IMR-90 (cell line): ENCODE measurements at regions not wholly inside any gene's neighbourhood (a gene's known extent, or its start where the extent isn't known, plus 50 kb on each side); places are given as distances from the start of the nearest gene placed in this dataset.

Source experiments
- ATAC-seq: fragments of 200-7000 bp; cut with Tn5 transposase; 2 replicates; pipeline ENCODE4 v1.9.1; 2020; ENCODE audit warnings: low read depth, mild to moderate bottlenecking, moderate library complexity
- BruUV-seq: library from RNA; stranded (reverse); fragments of 400-500 nt; replicated peaks from 2 replicates; lab custom pipeline; 2021; lab: Mats Ljungman, UMichigan
- CTCF ChIA-PET: fragments of 300-600 bp; formaldehyde crosslinking; extraction: SDS; loops from one replicate; lab custom pipeline; 2021; ENCODE audit warnings: antibody characterized with exemption; lab: Yijun Ruan, JAX
- POLR2A ChIA-PET: fragments of 300-600 bp; sonication (Branson Sonifier 250); formaldehyde crosslinking; loops from one replicate; lab custom pipeline; 2022; ENCODE audit warnings: antibody characterized with exemption; ENCODE audit not compliant: unreplicated experiment; lab: Charles Lee
- DNase-seq: peaks from one replicate; pipeline ENCODE4 v3.0.0; 2013
- H2AFZ ChIP-seq: replicated peaks from 2 replicates; pipeline ENCODE3; 2013; ENCODE audit warnings: low read length, mild to moderate bottlenecking; ENCODE audit not compliant: poor library complexity
- H2AK5ac ChIP-seq: 2 replicates; pipeline ENCODE4 v1.6.1; 2013; ENCODE audit warnings: low read depth, low read length, inconsistent platforms
- H2AK9ac ChIP-seq: replicated peaks from 2 replicates; pipeline ENCODE3; 2013; ENCODE audit warnings: mild to moderate bottlenecking, low read depth, low read length, moderate library complexity; ENCODE audit not compliant: poor library complexity
- H2BK120ac ChIP-seq: 2 replicates; pipeline ENCODE4 v1.6.1; 2013; ENCODE audit warnings: low read depth, low read length, inconsistent platforms
- H2BK15ac ChIP-seq: 3 replicates; pipeline ENCODE4 v1.6.1; 2013; ENCODE audit warnings: low read depth, low read length, inconsistent platforms
- H2BK20ac ChIP-seq: 2 replicates; pipeline ENCODE4 v1.6.1; 2013; ENCODE audit warnings: low read depth, mild to moderate bottlenecking, inconsistent platforms, low read length, moderate library complexity
- H2BK5ac ChIP-seq: 2 replicates; pipeline ENCODE4 v1.6.1; 2013; ENCODE audit warnings: mild to moderate bottlenecking, low read depth, low read length, inconsistent platforms; ENCODE audit not compliant: poor library complexity, severe bottlenecking
- H3K14ac ChIP-seq: replicated peaks from 2 replicates; pipeline ENCODE4 v1.6.1; 2013; ENCODE audit warnings: low read depth, low read length, inconsistent platforms
- H3K18ac ChIP-seq: 2 replicates; pipeline ENCODE4 v1.6.1; 2013; ENCODE audit warnings: low read depth, low read length, control low read depth
- H3K23ac ChIP-seq: 2 replicates; pipeline ENCODE4 v1.6.1; 2013; ENCODE audit warnings: low read depth, low read length, inconsistent platforms
- H3K27ac ChIP-seq: 2 replicates; pipeline ENCODE4 v1.5.1; 2013; ENCODE audit warnings: mild to moderate bottlenecking, control low read depth, low read length; ENCODE audit not compliant: insufficient read depth
- H3K27me3 ChIP-seq: 2 replicates; pipeline ENCODE4 v1.6.1; 2013; ENCODE audit warnings: low read length; ENCODE audit not compliant: control insufficient read depth, insufficient read depth
- H3K36me3 ChIP-seq: 2 replicates; pipeline ENCODE4 v1.6.1; 2013; ENCODE audit warnings: low read length, mixed read lengths; ENCODE audit not compliant: control insufficient read depth, insufficient read depth
- H3K4ac ChIP-seq: 2 replicates; pipeline ENCODE4 v1.6.1; 2013; ENCODE audit warnings: low read depth, low read length, inconsistent platforms
- H3K4me1 ChIP-seq: 2 replicates; pipeline ENCODE4 v1.6.1; 2013; ENCODE audit warnings: low read length, mixed read lengths; ENCODE audit not compliant: control insufficient read depth, insufficient read depth
- H3K4me2 ChIP-seq: 2 replicates; pipeline ENCODE4 v1.6.1; 2013; ENCODE audit warnings: low read depth, mild to moderate bottlenecking, control low read depth, low read length, moderate library complexity
- H3K4me3 ChIP-seq: 2 replicates; pipeline ENCODE4 v1.5.1; 2013; ENCODE audit warnings: low read depth, mild to moderate bottlenecking, control low read depth, low read length, moderate library complexity; ENCODE audit not compliant: insufficient read depth
- H3K56ac ChIP-seq: 2 replicates; pipeline ENCODE4 v1.6.1; 2013; ENCODE audit warnings: low read length, inconsistent platforms; ENCODE audit not compliant: insufficient read depth; ENCODE audit errors: extremely low read depth
- H3K79me1 ChIP-seq, 2 experiments: 2 replicates each; pipeline ENCODE4 v1.6.1; 2013; ENCODE audit warnings: low read length in 2 of 2, inconsistent platforms in 1 of 2, low read depth in 1 of 2
- H3K9ac ChIP-seq: 2 replicates; pipeline ENCODE4 v1.6.1; 2013; ENCODE audit warnings: low read depth, low read length, control low read depth
- H3K9me1 ChIP-seq: 2 replicates; pipeline ENCODE4 v1.6.1; 2013; ENCODE audit warnings: low read length, inconsistent platforms; ENCODE audit not compliant: insufficient read depth
- H3K9me3 ChIP-seq: 2 replicates; pipeline ENCODE4 v1.6.1; 2013; ENCODE audit warnings: low read length; ENCODE audit not compliant: control insufficient read depth, insufficient read depth
- H4K20me1 ChIP-seq: 2 replicates; pipeline ENCODE4 v1.6.1; 2013; ENCODE audit warnings: low read length, inconsistent platforms; ENCODE audit not compliant: insufficient read depth
- H4K5ac ChIP-seq: 2 replicates; pipeline ENCODE4 v1.6.1; 2013; ENCODE audit warnings: mild to moderate bottlenecking, low read depth, low read length, control low read depth
- H4K8ac ChIP-seq, 2 experiments: 2 replicates each; pipeline ENCODE4 v1.6.1; 2013; ENCODE audit warnings: low read depth in 2 of 2, low read length in 2 of 2, control low read depth in 1 of 2, inconsistent platforms in 1 of 2
- H4K91ac ChIP-seq: 2 replicates; pipeline ENCODE4 v1.6.1; 2013; ENCODE audit warnings: low read depth, low read length, inconsistent platforms; ENCODE audit not compliant: insufficient read depth
- CEBPB ChIP-seq: IDR thresholded peaks from 2 replicates; pipeline ENCODE4 v1.6.1; 2012; ENCODE audit warnings: low read depth, low read length, improper control_type of control experiment
- FOS ChIP-seq: fragments of 150-350 bp; IDR thresholded peaks from 2 replicates; pipeline ENCODE4 v1.6.1; 2016; ENCODE audit warnings: low read depth, low read length
- WGBS, 2 experiments: methylation state at CpG; one replicate each; pipeline versions ENCODE4 v1.1.5 to v1.1.7; 2013; ENCODE audit warnings: missing lambda C conversion rate in 2 of 2; ENCODE audit not compliant: insufficient read length in 1 of 2; ENCODE audit errors: extremely low coverage in 2 of 2; 5-methylcytosine and 5-hydroxymethylcytosine counted together
- dilution Hi-C: fragments of 300-500 bp; cut with HindIII; formaldehyde crosslinking; loops from one replicate; pipeline ENCODE4 v1.14.3; 2018; ENCODE audit warnings: low sequenced_read_pairs; ENCODE audit not compliant: unreplicated experiment
- in situ Hi-C: fragments of 300-500 bp; cut with MboI; formaldehyde crosslinking; loops from 3 replicates; pipeline ENCODE4 v1.14.3; 2019; ENCODE audit warnings: low sequenced_read_pairs, inconsistent platforms, mixed read lengths
- intact Hi-C: fragments of 100-400 bp; cut with micrococcal nuclease; formaldehyde crosslinking; loops from 2 replicates; pipeline ENCODE4 v1.10.0; 2022

- Histone ChIP-seq H4K20me1 (no peaks in the 10 kb centered on the region), H3K4me1 (no peaks in the 10 kb centered on the region), H3K18ac (no peak overlapping the region), H3K36me3 (no peaks in the 10 kb centered on the region), H2AFZ (no peak overlapping the region), H2AK9ac (no peak overlapping the region), H3K9me1 (no peaks in the 10 kb centered on the region), H3K79me1 (no peaks in the 10 kb centered on the region), H4K5ac (no peak overlapping the region), H3K27me3 (no peaks in the 10 kb centered on the region), H3K23ac (no peak overlapping the region), H3K56ac (no peak overlapping the region), H3K27ac (no peak overlapping the region), H2AK5ac (no peak overlapping the region), H2BK15ac (no peak overlapping the region), H3K9ac (no peak overlapping the region), H3K4me2 (no peak overlapping the region), H3K9me3 (no peaks in the 10 kb centered on the region), H3K14ac (no peak overlapping the region), H2BK120ac (no peak overlapping the region), H4K8ac (no peak overlapping the region), H3K4ac (no peak overlapping the region), H2BK5ac (no peak overlapping the region), H4K91ac (no peak overlapping the region), H3K4me3 (no peak overlapping the region), H2BK20ac (no peak overlapping the region)
- ChIA-PET POLR2A (no interaction called here), CTCF (no interaction called here)
- intact Hi-C loops = no loop called here
- TF ChIP-seq CEBPB (0 out of 2 replicates have a peak, but pooled peaks have one; percentile 5), FOS (no peak)
- no CpG with 5 or more reads among the region's 3 CpGs for WGBS, 2 experiments
- in situ Hi-C loops = no loop called here
- BruUV-seq = no TSS peak
- peak; percentile 61 for DNase-seq
- dilution Hi-C loops = no loop called here
- ATAC-seq = no peak
These were observed 234.2 kb upstream of the CDH6 start for GRCh38 chr5:30959238-30959637.
